ENCODE measurements at regions not wholly inside any gene's neighbourhood (a gene's known extent, or its start where the extent isn't known, plus 50 kb on each side); places are given as distances from the start of the nearest gene placed in this dataset.

DNA sequence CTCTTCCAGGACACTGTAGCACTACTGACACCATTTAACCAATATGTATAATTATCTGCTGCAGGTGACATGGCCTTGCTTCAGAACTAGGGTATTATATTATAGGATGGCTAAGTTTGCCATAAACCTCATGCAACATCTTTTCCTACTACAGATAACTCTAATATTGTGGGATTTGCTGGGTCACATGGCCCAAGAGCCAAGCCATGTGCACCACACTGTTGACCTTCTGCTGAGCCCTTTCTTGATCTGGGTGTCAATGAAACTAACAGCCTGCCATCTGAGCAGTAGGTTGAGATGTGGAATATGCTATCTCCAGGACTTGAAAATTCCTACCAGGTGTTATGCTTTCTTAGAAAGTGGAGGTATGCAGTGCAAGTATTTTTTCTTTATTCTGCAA is 2291.1 kb downstream of the MRPL39 start:
- no peak for FAIRE-seq
- no peak for DNase-seq (ENCODE audit: low read depth)
- H3K79me2 ChIP-seq (ENCODE audit: insufficient read depth, low read length) = no peaks in the 10 kb centered on the region
- no peaks in the 10 kb centered on the region for H3K36me3 ChIP-seq (ENCODE audit: insufficient read depth, low read length)
- H3K27me3 Mint-ChIP-seq (ENCODE audit: low read depth, unreplicated experiment) = no peaks in the 10 kb centered on the region
- H3K27me3 ChIP-seq (ENCODE audit: insufficient read depth, low read length) = no peaks in the 10 kb centered on the region
- H3K4me1 ChIP-seq (ENCODE audit: insufficient read depth, low read length) = no peaks in the 10 kb centered on the region
- no peaks in the 10 kb centered on the region for H3K9me3 ChIP-seq (ENCODE audit: insufficient read depth, low read depth, low read length)
- H2AFZ ChIP-seq (ENCODE audit: low read depth, low read length) = no peak overlapping the region
- H3K9ac ChIP-seq (ENCODE audit: low read length) = no peak overlapping the region
- H3K4me1 Mint-ChIP-seq (ENCODE audit: low read depth, unreplicated experiment) = no peaks in the 10 kb centered on the region
- TF ChIP-seq, protein P1, sequence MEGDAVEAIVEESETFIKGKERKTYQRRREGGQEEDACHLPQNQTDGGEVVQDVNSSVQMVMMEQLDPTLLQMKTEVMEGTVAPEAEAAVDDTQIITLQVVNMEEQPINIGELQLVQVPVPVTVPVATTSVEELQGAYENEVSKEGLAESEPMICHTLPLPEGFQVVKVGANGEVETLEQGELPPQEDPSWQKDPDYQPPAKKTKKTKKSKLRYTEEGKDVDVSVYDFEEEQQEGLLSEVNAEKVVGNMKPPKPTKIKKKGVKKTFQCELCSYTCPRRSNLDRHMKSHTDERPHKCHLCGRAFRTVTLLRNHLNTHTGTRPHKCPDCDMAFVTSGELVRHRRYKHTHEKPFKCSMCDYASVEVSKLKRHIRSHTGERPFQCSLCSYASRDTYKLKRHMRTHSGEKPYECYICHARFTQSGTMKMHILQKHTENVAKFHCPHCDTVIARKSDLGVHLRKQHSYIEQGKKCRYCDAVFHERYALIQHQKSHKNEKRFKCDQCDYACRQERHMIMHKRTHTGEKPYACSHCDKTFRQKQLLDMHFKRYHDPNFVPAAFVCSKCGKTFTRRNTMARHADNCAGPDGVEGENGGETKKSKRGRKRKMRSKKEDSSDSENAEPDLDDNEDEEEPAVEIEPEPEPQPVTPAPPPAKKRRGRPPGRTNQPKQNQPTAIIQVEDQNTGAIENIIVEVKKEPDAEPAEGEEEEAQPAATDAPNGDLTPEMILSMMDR (IDR thresholded peaks at IDR 0.05; ENCODE audit: insufficient read depth, low read depth, low read length) = no peak
- TF ChIP-seq EZH2 (IDR thresholded peaks at IDR 0.05; ENCODE audit: insufficient read depth, low read length) = no peak
- no peak overlapping the region for H3K4me3 ChIP-seq (ENCODE audit: insufficient read depth, low read depth, low read length)
- no peak overlapping the region for H3K27ac ChIP-seq (ENCODE audit: low read depth, low read length)
- no peak overlapping the region for H3K4me2 ChIP-seq (ENCODE audit: low read length)
- H3K4me3 Mint-ChIP-seq (ENCODE audit: unreplicated experiment) = no peak overlapping the region
- no peaks in the 10 kb centered on the region for H4K20me1 ChIP-seq (ENCODE audit: insufficient read depth, low read length)
- H3K27ac Mint-ChIP-seq (ENCODE audit: unreplicated experiment) = no peak overlapping the region
- H3K9me3 Mint-ChIP-seq (ENCODE audit: unreplicated experiment) = no peaks in the 10 kb centered on the region
- H3K36me3 Mint-ChIP-seq (ENCODE audit: low read depth, unreplicated experiment) = no peaks in the 10 kb centered on the region

DNA sequence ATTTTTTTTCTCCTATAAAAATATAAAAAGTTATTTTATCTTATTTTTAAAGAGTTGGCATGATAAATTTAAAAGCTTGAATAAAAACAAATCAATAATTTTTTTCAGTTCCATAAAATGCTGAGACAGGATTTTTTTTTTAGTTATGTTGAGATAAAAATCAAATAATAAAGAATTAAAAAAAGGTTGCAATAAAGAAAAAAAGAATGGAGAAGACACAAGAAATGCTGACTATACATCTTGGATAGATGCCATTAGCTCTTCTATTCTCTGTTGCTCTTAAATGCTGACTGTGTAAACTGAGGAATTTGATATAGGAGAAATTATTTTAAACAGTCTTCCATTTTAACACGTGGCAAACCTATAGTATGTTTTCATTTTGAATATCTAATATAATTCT is 2298.5 kb downstream of the MRPL39 start:
- no peak overlapping the region for H2AFZ ChIP-seq (ENCODE audit: low read depth, low read length)
- no peaks in the 10 kb centered on the region for H3K4me1 ChIP-seq (ENCODE audit: insufficient read depth, low read length)
- H4K20me1 ChIP-seq (ENCODE audit: insufficient read depth, low read length) = no peaks in the 10 kb centered on the region
- H3K36me3 ChIP-seq (ENCODE audit: insufficient read depth, low read length) = no peaks in the 10 kb centered on the region
- peaks cover under 1% of the 10 kb centered on the region for H3K9me3 ChIP-seq (ENCODE audit: insufficient read depth, low read depth, low read length)
- FAIRE-seq (no peak), DNase-seq (ENCODE audit: low read depth) (no peak)
- H3K4me3 ChIP-seq (ENCODE audit: insufficient read depth, low read depth, low read length) = no peak overlapping the region
- Mint-ChIP-seq H3K27ac (ENCODE audit: unreplicated experiment) (no peak overlapping the region), H3K27me3 (ENCODE audit: low read depth, unreplicated experiment) (no peaks in the 10 kb centered on the region), H3K36me3 (ENCODE audit: low read depth, unreplicated experiment) (no peaks in the 10 kb centered on the region), H3K4me1 (ENCODE audit: low read depth, unreplicated experiment) (no peaks in the 10 kb centered on the region), H3K9me3 (ENCODE audit: unreplicated experiment) (no peaks in the 10 kb centered on the region), H3K4me3 (ENCODE audit: unreplicated experiment) (no peak overlapping the region)
- H3K4me2 ChIP-seq (ENCODE audit: low read length) = no peak overlapping the region
- no peaks in the 10 kb centered on the region for H3K27me3 ChIP-seq (ENCODE audit: insufficient read depth, low read length)
- H3K27ac ChIP-seq (ENCODE audit: low read depth, low read length) = no peak overlapping the region
- no peak overlapping the region for H3K9ac ChIP-seq (ENCODE audit: low read length)
- no peaks in the 10 kb centered on the region for H3K79me2 ChIP-seq (ENCODE audit: insufficient read depth, low read length)
- TF ChIP-seq, protein P1 (IDR thresholded peaks at IDR 0.05; ENCODE audit: insufficient read depth, low read depth, low read length) = no peak
- no peak for TF ChIP-seq EZH2 (IDR thresholded peaks at IDR 0.05; ENCODE audit: insufficient read depth, low read length)

DNA sequence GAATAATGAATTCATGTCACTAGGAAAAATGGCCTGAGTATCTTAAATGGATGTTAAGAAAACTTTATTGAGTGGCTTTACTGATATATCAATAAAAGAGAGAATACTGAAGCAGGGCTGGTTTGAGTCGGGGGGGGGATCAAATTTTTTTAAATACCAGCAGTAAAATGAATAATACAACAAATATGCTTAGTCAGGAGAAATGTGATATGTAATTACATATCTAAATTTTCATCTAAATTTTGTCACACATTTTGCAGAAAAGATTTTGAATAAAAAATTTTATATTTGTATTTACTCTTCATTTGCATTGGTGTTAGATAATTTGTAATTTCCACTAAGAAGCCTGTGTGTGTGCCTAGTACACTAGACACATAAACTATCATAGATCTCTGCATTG is 2300.2 kb downstream of the MRPL39 start:
- DNase-seq (ENCODE audit: low read depth) (no peak), FAIRE-seq (no peak)
- Mint-ChIP-seq H3K36me3 (ENCODE audit: low read depth, unreplicated experiment) (no peaks in the 10 kb centered on the region), H3K4me3 (ENCODE audit: unreplicated experiment) (no peak overlapping the region), H3K27me3 (ENCODE audit: low read depth, unreplicated experiment) (no peaks in the 10 kb centered on the region), H3K4me1 (ENCODE audit: low read depth, unreplicated experiment) (no peaks in the 10 kb centered on the region), H3K9me3 (ENCODE audit: unreplicated experiment) (no peaks in the 10 kb centered on the region), H3K27ac (ENCODE audit: unreplicated experiment) (no peak overlapping the region)
- H2AFZ ChIP-seq (ENCODE audit: low read depth, low read length) = no peak overlapping the region
- peaks cover 3% of the 10 kb centered on the region for H3K9me3 ChIP-seq (ENCODE audit: insufficient read depth, low read depth, low read length)
- H3K4me2 ChIP-seq (ENCODE audit: low read length) = no peak overlapping the region
- H3K36me3 ChIP-seq (ENCODE audit: insufficient read depth, low read length) = no peaks in the 10 kb centered on the region
- TF ChIP-seq EZH2 (IDR thresholded peaks at IDR 0.05; ENCODE audit: insufficient read depth, low read length) = no peak
- TF ChIP-seq, protein P1 (IDR thresholded peaks at IDR 0.05; ENCODE audit: insufficient read depth, low read depth, low read length) = no peak
- no peaks in the 10 kb centered on the region for H3K79me2 ChIP-seq (ENCODE audit: insufficient read depth, low read length)
- no peak overlapping the region for H3K4me3 ChIP-seq (ENCODE audit: insufficient read depth, low read depth, low read length)
- H3K4me1 ChIP-seq (ENCODE audit: insufficient read depth, low read length) = no peaks in the 10 kb centered on the region
- H3K27ac ChIP-seq (ENCODE audit: low read depth, low read length) = no peak overlapping the region
- H3K9ac ChIP-seq (ENCODE audit: low read length) = no peak overlapping the region
- H3K27me3 ChIP-seq (ENCODE audit: insufficient read depth, low read length) = no peaks in the 10 kb centered on the region
- H4K20me1 ChIP-seq (ENCODE audit: insufficient read depth, low read length) = no peaks in the 10 kb centered on the region

Measured in astrocyte (in vitro differentiated cells and primary cell).